ENCODE measurements at regions not wholly inside any gene's neighbourhood (a gene's known extent, or its start where the extent isn't known, plus 50 kb on each side); places are given as distances from the start of the nearest gene placed in this dataset.
"Not testable (repeated sequence)": the region's sequence is repeated elsewhere in the genome, so short reads cannot be mapped to it uniquely, and the experiment has no call there.

- ATAC-seq (ENCODE audit: low read depth) (no peak), DNase-seq (no peak)
- no peaks in the 10 kb centered on the region for H3K36me3 Mint-ChIP-seq
- H3K27ac Mint-ChIP-seq = no peak overlapping the region
- POLR2A ChIA-PET = no interaction called here
- H3K27me3 Mint-ChIP-seq = no peaks in the 10 kb centered on the region
- no peak overlapping the region for H3K4me3 Mint-ChIP-seq
- peaks cover 10% of the 10 kb centered on the region for H3K9me3 Mint-ChIP-seq
- H3K4me1 Mint-ChIP-seq = no peaks in the 10 kb centered on the region
Observed at GRCh38 chr18:29838556-29838955, 1204.0 kb downstream of the DSC3 start.

GRCh38 chr18:29823671-29824070, 1218.9 kb downstream of the DSC3 start:
- Mint-ChIP-seq H3K4me1 (no peaks in the 10 kb centered on the region), H3K27ac (no peak overlapping the region), H3K36me3 (no peaks in the 10 kb centered on the region), H3K9me3 (peaks cover 4% of the 10 kb centered on the region), H3K27me3 (no peaks in the 10 kb centered on the region), H3K4me3 (no peak overlapping the region)
- no peak for ATAC-seq (ENCODE audit: low read depth)
- DNase-seq = no peak
- POLR2A ChIA-PET = no interaction called here

- POLR2A ChIA-PET = no interaction called here
- Mint-ChIP-seq H3K4me3 (no peak overlapping the region), H3K36me3 (no peaks in the 10 kb centered on the region), H3K9me3 (peaks cover 7% of the 10 kb centered on the region), H3K27me3 (no peaks in the 10 kb centered on the region), H3K27ac (no peak overlapping the region), H3K4me1 (no peaks in the 10 kb centered on the region)
- no peak for ATAC-seq (ENCODE audit: low read depth)
- no peak for DNase-seq
Observed at GRCh38 chr18:29821544-29821943, 1221.0 kb downstream of the DSC3 start.

- H3K4me3 Mint-ChIP-seq = no peak overlapping the region
- POLR2A ChIA-PET = no interaction called here
- H3K9me3 Mint-ChIP-seq = peaks cover 7% of the 10 kb centered on the region
- H3K27ac Mint-ChIP-seq = no peak overlapping the region
- H3K36me3 Mint-ChIP-seq = no peaks in the 10 kb centered on the region
- H3K4me1 Mint-ChIP-seq = no peaks in the 10 kb centered on the region
- H3K27me3 Mint-ChIP-seq = no peaks in the 10 kb centered on the region
- ATAC-seq (ENCODE audit: low read depth) = no peak
- no peak for DNase-seq
Observed at GRCh38 chr18:29811519-29811918, 1231.0 kb downstream of the DSC3 start.

GRCh38 chr18:29780816-29781215, 1261.7 kb downstream of the DSC3 start:
- POLR2A ChIA-PET = no interaction called here
- Mint-ChIP-seq H3K36me3 (no peaks in the 10 kb centered on the region), H3K27ac (no peak overlapping the region)

GRCh38 chr18:29779096-29779495, 1263.4 kb downstream of the DSC3 start:
- Mint-ChIP-seq H3K36me3 (no peaks in the 10 kb centered on the region), H3K4me3 (no peak overlapping the region), H3K27ac (no peak overlapping the region), H3K27me3 (no peaks in the 10 kb centered on the region), H3K9me3 (peaks cover 5% of the 10 kb centered on the region), H3K4me1 (no peaks in the 10 kb centered on the region)
- DNase-seq = no peak
- POLR2A ChIA-PET = no interaction called here
- no peak for ATAC-seq (ENCODE audit: low read depth)

More at GRCh38 chr18:29780816-29781215, 1261.7 kb downstream of the DSC3 start:
- H3K9me3 Mint-ChIP-seq = peaks cover 5% of the 10 kb centered on the region
- DNase-seq (no peak), ATAC-seq (ENCODE audit: low read depth) (no peak)
- no peaks in the 10 kb centered on the region for H3K27me3 Mint-ChIP-seq
- H3K4me1 Mint-ChIP-seq = no peaks in the 10 kb centered on the region
- no peak overlapping the region for H3K4me3 Mint-ChIP-seq

GRCh38 chr18:29753379-29753778, 1289.2 kb downstream of the DSC3 start:
- DNase-seq = no peak
- no peak overlapping the region for H3K4me3 Mint-ChIP-seq
- H3K4me1 Mint-ChIP-seq = no peaks in the 10 kb centered on the region
- H3K27ac Mint-ChIP-seq = no peak overlapping the region
- H3K36me3 Mint-ChIP-seq = no peaks in the 10 kb centered on the region
- ATAC-seq (ENCODE audit: low read depth) = no peak
- H3K27me3 Mint-ChIP-seq = no peaks in the 10 kb centered on the region
- peaks cover 2% of the 10 kb centered on the region for H3K9me3 Mint-ChIP-seq
- POLR2A ChIA-PET = no interaction called here

- no peak for DNase-seq
- Mint-ChIP-seq H3K4me1 (no peaks in the 10 kb centered on the region), H3K27me3 (no peaks in the 10 kb centered on the region), H3K4me3 (no peak overlapping the region), H3K9me3 (peaks cover 10% of the 10 kb centered on the region), H3K36me3 (no peaks in the 10 kb centered on the region), H3K27ac (no peak overlapping the region)
- ATAC-seq (ENCODE audit: low read depth) = no peak
- POLR2A ChIA-PET = no interaction called here
Observed at GRCh38 chr18:29749704-29750103, 1292.8 kb downstream of the DSC3 start.

GRCh38 chr18:29741461-29741860, 1301.1 kb downstream of the DSC3 start:
- Mint-ChIP-seq H3K27me3 (no peaks in the 10 kb centered on the region), H3K4me3 (no peak overlapping the region), H3K9me3 (peaks cover 10% of the 10 kb centered on the region), H3K4me1 (no peaks in the 10 kb centered on the region), H3K36me3 (no peaks in the 10 kb centered on the region), H3K27ac (no peak overlapping the region)
- no peak for ATAC-seq (ENCODE audit: low read depth)
- DNase-seq = no peak
- POLR2A ChIA-PET = no interaction called here

GRCh38 chr18:29737620-29738019, 1304.9 kb downstream of the DSC3 start:
- no peak for ATAC-seq (ENCODE audit: low read depth)
- no peak overlapping the region for H3K4me3 Mint-ChIP-seq
- H3K4me1 Mint-ChIP-seq = no peaks in the 10 kb centered on the region
- H3K36me3 Mint-ChIP-seq = no peaks in the 10 kb centered on the region
- no peak for DNase-seq
- no peaks in the 10 kb centered on the region for H3K27me3 Mint-ChIP-seq
- peaks cover 6% of the 10 kb centered on the region for H3K9me3 Mint-ChIP-seq
- no peak overlapping the region for H3K27ac Mint-ChIP-seq
- POLR2A ChIA-PET = no interaction called here

GRCh38 chr18:29737190-29737589, 1305.4 kb downstream of the DSC3 start:
- no peak overlapping the region for H3K27ac Mint-ChIP-seq
- no peak overlapping the region for H3K4me3 Mint-ChIP-seq
- DNase-seq = no peak
- H3K36me3 Mint-ChIP-seq = no peaks in the 10 kb centered on the region
- ATAC-seq (ENCODE audit: low read depth) = no peak
- peaks cover 6% of the 10 kb centered on the region for H3K9me3 Mint-ChIP-seq
- H3K4me1 Mint-ChIP-seq = no peaks in the 10 kb centered on the region
- POLR2A ChIA-PET = no interaction called here
- no peaks in the 10 kb centered on the region for H3K27me3 Mint-ChIP-seq

GRCh38 chr18:29730073-29730472, 1312.5 kb downstream of the DSC3 start:
- no peak for DNase-seq
- Mint-ChIP-seq H3K4me1 (no peaks in the 10 kb centered on the region), H3K27ac (no peak overlapping the region), H3K9me3 (peaks cover 10% of the 10 kb centered on the region), H3K4me3 (no peak overlapping the region), H3K36me3 (no peaks in the 10 kb centered on the region), H3K27me3 (no peaks in the 10 kb centered on the region)
- ATAC-seq (ENCODE audit: low read depth) = no peak
- POLR2A ChIA-PET = no interaction called here

GRCh38 chr18:29726646-29727045, 1315.9 kb downstream of the DSC3 start:
- Mint-ChIP-seq H3K27ac (no peak overlapping the region), H3K9me3 (peaks cover 16% of the 10 kb centered on the region), H3K27me3 (no peaks in the 10 kb centered on the region), H3K4me1 (no peaks in the 10 kb centered on the region), H3K4me3 (no peak overlapping the region), H3K36me3 (no peaks in the 10 kb centered on the region)
- ATAC-seq (ENCODE audit: low read depth) (no peak), DNase-seq (no peak)
- POLR2A ChIA-PET = no interaction called here

- POLR2A ChIA-PET; H3K4me3 Mint-ChIP-seq; H3K4me1 Mint-ChIP-seq; ATAC-seq (ENCODE audit: low read depth); H3K27me3 Mint-ChIP-seq; H3K36me3 Mint-ChIP-seq; DNase-seq; H3K27ac Mint-ChIP-seq: not testable (repeated sequence)
- H3K9me3 Mint-ChIP-seq = peaks cover 16% of the 10 kb centered on the region
Observed at GRCh38 chr18:29723486-29723885, 1319.1 kb downstream of the DSC3 start.

- H3K4me1 Mint-ChIP-seq; H3K27me3 Mint-ChIP-seq; H3K9me3 Mint-ChIP-seq; ATAC-seq (ENCODE audit: low read depth); H3K36me3 Mint-ChIP-seq; H3K27ac Mint-ChIP-seq; DNase-seq; POLR2A ChIA-PET; H3K4me3 Mint-ChIP-seq: not testable (repeated sequence)
Observed at GRCh38 chr18:29715960-29716359, 1326.6 kb downstream of the DSC3 start.

Measured in activated naive CD8-positive, alpha-beta T cell treated with anti-CD3 and anti-CD28 coated beads, Interleukin-2, amount 10 ng/mL, durations not matched to agents 7 days and 5 days (primary cell).